HCEC 1CT (cell line): ENCODE measurements at regions not wholly inside any gene's neighbourhood (a gene's known extent, or its start where the extent isn't known, plus 50 kb on each side); places are given as distances from the start of the nearest gene placed in this dataset.
"Not testable (repeated sequence)": the region's sequence is repeated elsewhere in the genome, so short reads cannot be mapped to it uniquely, and the experiment has no call there.

Source experiments
- DNase-seq: peaks from one replicate; pipeline ENCODE4 v3.0.0-alpha.2; 2017

DNA sequence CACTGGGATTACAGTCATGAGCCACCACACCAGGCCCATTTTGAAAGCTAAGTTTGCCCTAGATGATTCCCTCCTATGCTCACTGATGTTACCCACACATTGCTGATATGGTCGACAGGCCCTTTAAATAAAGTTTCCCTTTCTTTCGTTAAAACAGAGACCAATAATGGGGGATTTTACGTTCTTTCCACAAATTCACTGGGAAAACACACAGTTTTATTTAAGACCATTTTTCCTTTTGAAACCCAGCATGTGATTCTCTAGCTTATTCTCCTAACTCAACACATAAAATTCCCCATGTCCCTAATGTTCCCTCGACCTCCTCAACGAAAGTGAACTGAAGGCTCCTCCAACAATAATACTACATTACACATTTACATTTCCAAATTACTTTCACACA, 223.2 kb downstream of the ANAPC1 start:
- DNase-seq: no peak

DNA sequence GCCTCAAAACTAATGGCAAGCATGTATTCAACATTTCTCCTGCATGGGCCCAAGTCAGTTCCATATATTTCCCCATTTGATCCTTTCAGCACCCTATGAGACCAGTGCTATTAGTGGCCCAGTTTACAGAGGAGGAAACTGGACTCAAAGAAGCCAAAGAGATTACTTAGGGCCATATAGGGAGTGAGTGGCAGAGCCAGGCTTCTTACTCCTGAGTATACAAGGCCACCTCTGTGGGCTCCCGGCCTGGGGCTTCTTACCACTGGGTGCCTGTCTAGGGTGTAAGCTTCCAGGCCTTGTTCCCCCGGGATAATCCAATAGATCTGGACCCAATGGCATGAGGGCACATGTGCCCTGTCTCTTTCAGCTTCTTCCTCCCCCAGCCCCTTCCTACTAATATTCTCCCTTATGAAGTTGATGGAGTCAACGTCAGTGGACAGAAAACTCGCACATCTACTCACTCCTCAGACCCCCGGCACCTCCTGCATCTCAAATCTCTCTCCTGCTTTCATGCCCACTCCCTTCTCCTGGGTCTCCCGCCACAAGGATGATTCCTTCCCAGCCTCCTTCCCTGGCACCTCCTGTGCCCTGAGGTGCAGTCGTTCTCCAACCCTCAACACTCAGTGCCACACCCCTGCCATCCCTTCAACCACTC, 222.6 kb downstream of the ANAPC1 start:
- no peak for DNase-seq

DNA sequence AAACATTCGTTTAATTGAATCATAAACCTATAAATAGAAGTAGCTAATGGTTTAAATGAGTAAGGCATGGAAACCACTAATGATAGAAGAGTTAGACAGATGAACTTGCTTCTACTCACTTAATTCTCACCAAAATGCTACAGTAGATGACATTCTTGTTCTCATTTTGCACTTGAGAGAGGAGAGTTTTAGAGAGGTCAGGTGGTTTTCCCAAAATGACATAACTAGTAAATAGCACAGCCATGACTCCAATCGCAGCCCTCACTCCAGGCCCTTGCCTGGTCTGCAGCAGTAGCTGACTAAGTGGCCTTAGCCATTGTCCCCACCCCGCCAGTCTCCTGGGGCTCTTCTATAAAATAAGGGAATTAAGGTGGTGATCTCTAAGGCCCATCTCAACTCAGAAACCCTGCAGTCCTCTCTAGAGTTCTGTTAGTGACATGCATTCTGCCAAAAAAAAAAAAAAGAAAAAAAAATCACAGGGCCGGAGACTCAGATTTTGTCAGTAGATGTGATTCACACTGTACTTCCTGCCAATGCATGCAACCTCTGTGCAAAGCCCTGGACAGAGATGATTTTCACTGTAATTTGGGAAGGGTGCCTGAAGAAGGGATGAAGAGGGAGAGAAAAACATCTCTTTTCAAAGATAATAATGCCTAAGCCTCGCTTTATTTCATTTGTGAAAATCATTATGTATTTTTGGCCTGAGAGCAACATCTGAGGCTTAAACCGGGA, 221.8 kb downstream of the ANAPC1 start:
- peak; percentile 70 for DNase-seq

DNA sequence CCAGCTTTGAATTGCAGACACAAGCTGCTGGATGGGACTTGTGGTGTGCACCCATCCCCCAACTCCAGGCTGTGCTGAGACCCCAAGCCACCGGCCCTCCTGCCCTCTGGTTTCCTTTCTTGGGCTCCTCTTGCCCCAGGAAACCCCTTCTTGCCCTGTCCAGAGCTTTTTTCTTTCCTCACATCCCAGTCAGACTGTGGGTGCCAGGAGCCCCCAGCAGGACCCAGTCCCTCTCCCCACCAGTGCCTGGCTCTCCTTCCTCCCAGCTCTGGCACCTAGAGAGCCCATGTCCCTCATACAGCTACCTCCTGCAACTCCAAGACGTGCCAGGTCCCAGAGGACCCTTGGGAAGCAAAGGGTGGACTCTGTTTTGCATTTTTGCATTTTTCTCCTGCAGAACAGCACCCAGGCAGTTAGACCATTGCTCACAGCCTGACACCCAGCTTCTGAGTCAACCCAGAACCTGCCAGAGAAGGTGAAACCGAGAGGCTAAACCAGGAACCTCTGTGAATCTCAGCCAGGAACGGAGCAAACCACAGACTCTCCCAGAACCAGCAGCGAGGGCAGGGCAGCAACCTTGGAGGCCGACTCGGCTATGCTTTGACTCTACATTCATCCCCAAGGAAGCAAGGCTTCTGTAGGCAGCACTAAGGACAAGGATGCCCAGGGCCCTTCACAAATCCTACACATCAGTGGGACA, 221.1 kb downstream of the ANAPC1 start:
- no peak for DNase-seq

DNA sequence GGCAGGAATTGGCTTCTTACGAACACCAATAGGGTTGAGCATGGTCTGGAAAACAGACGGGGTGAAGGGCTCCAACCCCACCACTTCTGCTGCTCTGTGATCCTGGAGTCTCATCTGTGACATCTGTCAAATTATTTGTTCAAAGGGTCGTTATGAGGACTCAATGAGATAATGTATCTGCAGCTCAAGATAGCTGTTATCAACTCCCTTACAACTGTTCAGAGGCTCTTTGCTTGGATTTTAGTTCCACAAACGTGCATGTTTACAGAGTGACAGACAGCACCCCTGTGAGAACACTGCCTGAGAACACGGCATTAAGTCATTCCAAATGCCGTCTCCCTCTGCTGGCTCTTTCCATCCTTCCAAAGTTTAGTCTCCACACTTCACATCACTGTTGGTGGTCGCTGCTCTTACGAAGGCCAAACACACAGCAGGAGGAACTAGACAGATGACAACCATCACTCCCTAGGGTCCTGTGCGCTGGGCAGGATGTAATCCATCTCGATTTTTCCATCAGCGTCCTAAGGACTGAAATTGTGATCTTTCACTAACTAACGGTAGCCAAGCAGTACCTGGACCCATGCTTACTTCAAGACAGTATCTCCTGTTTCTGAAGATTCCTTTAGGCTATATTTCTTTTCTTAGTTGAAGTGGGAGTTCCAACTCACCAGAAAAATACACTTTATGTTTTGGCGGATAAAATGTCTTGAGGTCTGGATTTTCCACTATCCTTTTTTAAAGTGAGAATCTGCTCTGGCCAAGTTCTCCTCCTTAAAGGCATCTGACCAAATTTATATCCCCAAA, 220.3 kb downstream of the ANAPC1 start:
- DNase-seq: peak; percentile 41

DNA sequence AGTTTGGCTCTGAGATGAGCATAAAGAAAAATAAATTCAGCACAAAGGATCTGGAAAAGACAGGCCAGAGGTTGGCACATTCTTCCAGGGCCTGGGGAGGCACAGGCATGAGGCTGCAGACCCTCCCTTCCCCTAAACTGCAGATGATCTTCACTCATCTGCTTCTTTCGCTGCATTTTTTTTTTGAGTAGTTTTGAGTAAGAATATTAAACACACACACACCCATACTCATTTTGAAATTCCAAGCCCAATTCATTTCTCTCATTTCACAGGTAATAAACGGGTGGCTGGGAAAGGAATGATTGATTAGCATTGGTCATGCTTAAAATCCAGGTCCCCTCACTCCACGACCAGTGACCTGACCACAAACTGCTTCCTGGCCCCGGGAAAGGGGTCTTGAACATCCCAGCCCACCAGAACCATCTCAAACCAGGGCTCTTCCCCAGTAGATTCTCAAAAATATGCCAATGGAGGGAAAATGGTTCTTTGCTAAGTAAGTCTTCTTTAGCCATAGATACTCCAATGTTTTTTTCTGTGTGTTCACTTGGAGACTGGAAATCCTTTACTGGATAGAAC, 219.6 kb downstream of the ANAPC1 start:
- no peak for DNase-seq

DNA sequence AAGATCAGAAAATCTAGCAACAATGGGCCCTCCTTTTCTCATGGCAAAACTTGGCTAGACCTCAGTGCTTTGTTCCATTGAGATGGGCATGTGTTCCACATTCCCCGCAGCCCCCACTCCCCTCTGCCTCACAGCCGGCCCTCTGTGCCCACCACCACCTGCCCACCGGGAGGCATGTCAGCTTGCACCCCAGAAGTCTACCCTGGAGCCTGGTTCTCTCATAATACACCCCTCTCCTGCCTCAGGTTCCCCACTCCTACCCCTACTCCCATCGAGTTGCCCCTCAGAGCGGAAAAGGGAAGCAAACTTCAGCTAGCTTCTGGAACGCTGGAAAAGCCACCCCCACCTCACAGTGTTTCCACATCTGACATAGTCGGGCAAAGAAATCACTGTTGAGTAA, 219.0 kb downstream of the ANAPC1 start:
- no peak for DNase-seq

DNA sequence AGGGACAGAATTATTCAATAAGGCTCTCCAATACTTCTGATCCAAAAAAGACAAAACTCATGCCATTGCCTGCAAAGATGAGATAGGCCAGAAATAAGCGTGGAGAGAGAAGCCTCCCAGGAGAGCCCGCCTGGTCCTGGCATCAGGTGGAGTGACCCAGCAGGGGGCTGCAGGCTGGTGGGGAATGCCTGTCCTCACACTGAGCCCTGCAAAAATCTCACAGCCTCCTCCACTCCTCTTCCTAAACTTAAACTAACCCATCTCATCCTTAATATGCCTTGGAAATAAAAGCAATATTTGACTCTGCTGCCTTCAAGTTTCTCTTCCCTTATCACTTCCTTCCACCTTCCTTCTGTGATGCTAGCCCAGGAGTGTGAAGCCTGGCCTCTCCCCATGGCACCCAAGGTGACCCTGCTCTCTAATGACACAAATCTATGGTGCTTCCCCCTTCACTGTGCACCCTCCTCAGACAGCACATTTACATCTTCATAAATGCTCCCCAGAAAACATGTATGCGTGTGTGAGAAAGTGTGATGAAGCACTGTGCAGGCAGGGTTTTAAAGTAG, 218.4 kb downstream of the ANAPC1 start:
- no peak for DNase-seq

DNA sequence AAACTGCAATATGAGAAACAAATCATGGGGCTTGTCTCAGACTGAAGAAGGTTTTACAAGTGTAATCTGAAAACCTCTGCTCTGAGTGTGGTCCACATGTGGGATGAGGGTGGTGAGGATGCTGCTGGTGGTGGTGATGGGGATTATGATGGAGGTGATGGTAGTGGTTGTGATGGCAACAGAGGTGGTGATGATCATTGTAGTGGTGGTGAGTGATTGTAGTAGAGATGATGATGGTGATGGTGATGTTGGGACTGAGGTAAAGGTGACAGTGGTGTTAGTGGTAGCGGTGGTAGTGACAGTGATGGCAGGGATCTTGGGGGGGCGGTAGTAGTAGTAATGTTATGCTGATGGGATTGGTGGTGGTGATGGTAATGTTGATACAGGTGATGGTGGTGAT, 217.8 kb downstream of the ANAPC1 start:
- DNase-seq: no peak

DNA sequence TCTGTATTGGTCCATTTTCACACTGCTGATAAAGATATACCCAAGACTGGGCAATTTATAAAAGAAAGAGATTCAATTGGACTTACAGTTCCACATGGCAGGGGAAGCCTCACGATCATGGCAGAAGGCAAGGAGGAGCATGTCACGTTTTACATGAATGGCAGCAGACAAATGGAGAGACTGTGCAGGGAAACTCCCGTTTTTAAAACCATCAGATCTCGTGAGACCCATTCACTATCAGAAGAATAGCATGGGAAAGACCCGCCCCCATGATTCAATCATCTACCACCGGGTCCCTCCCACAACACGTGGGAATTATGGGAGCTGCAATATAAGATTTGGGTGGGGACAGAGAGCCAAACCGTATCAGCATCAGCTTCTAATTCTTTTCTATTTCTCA, 217.0 kb downstream of the ANAPC1 start:
- no peak for DNase-seq

DNA sequence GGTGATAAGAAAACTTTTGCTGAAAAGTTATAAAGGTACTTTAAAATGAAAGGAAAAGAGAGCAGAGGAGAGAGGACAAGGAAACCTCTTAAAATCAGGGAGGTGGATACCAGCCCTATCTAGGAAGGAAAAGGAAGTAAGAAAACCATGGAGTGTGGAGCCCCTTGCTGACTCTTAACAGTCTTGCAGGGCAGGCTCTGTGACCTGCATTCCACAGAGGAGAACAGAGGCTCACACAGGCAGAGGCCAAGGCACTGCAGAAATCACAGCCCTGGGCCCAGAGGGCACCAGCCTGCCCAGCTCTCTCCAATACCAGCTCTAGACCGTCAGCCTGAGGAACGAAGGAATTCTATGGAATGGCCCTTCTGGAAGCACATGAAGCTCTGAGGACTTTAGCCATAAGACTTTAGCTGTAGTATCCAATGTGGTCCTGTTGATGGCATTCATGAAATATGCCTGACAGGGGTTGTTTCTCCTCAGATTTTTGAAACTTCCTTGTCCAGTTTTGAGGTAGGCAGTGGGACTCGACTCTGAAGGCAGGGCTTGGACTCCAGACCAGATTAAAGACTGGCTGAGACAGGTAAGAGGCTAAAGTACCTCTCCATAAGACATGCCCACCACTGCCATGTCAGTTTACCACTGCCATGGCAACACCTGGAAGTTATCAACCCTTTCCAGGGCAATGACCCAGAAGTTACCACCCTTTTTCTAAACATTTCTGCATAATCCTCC, 216.3 kb downstream of the ANAPC1 start:
- DNase-seq: peak; percentile 79

DNA sequence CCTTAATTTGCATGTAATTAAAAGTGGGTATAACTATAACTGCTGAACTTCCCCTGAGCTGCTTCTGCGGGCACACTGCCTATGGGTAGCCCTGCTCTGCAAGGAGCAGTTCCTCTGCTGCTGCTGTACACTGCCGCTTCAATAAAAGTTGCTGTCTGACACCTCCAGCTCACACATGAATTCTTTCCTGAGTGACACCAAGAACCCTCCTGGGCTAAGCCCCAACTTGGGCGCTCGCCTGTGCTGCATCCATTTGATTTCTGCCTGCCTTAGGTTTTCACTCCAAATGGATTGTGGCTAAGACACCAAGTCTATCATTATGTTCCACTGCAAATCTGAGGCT, 215.7 kb downstream of the ANAPC1 start:
- no peak for DNase-seq

DNA sequence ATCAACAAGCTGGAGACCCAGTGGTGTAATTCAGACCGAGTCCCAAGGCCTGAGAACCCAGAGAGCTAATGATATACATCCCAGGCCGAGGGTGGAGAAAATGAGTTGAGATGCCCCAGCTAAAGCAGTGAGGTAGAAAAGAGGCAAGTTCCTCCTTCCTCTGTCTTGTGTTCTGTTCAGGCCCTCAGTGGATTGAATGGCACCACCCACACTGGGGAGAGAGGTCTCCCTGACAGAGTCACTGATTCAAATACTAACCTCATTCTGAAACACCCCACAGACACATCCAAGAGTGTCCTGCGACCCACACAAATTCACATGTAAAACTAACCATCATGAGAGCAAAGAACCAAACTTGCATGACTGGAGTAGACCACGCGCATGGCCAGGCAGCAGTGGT, 215.3 kb downstream of the ANAPC1 start:
- DNase-seq: no peak

DNA sequence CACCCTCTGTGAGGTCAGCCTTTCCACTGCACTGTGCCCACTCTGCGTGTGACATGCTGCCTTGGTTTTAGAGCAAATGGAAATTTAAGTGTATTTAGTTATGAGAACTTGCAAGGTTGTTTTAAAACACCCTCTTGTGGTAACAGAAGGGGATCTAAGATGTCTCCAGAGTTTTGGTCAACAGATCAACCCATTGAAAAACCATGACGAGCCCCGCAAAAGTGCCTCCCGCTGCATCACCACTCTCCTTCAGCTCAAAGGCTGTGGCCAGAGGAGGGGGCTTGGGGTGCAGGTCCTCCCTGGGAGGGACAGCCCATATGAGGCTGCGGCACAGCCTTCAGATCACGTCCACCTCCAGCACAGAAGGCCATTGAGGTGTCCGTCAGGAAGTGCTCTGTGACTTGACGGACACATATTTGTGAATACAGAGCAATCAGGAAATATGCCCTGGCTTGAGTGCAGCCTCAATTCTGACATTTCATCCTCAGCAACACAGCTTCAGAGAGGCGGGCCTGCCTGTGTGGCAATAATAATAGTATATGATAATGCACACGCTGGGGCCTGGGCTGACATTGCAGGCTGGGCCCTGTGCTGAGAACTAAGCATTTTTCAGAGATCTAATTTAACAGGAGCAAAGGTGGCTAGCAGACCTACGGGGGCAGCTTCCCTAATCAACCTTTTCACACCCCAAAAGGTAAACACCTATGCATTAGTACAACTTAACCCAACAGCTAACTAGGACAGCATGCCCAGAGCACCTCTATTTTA, 213.9 kb downstream of the ANAPC1 start:
- DNase-seq: no peak

DNA sequence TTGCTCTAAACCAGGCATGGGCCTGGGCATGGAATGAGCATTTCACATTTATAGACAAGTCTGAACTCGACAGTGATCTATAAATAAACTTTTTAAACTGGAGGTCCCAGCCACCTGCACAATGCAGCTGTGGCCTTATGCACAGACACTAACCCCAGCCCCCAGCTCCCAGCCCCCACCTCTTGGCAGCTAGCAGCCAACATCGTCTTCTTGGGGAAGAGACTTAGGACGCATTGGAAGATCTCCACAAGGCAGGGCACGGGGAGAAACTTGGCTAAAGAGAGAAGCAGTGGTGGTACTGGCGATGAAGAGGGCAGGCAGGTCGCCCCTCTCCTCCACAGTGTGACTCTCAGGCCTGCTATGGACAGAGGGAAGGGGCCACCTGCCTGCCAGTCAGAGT, 213.2 kb downstream of the ANAPC1 start:
- no peak for DNase-seq

DNA sequence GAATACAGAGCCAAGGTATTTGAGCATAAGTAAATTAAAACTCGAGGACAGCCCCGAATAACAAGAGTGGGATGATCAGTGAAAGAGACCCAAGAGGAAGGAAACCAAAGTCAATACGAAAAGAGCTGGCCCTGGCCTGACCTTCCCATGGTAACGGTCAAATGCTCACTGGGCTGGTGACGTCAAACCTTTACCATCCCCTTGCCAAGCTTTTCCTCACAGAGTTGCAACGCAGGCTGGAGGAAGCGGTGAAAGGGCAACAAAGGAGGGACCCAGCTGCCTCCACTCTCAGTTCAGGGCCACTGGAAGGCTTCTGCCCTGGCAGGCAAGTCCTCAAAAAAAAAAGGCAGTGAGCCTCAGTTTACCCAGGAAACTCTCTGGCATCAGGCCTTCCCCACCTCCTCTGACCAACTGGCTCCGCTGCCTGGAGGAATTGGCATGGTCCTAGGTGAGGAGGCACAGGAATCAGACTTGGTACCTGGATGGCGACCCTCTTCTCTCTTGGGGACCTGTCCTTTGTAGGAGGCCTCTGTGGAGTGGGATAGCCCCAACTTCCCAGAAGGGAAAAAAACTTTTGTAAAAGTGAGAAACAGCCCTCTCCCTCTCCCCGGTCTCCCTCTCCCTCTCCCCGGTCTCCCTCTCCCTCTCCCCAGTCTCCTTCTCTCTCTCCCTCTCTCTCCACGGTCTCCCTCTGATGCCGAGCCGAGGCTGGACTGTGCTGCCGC, 212.4 kb downstream of the ANAPC1 start:
- DNase-seq: no peak

DNA sequence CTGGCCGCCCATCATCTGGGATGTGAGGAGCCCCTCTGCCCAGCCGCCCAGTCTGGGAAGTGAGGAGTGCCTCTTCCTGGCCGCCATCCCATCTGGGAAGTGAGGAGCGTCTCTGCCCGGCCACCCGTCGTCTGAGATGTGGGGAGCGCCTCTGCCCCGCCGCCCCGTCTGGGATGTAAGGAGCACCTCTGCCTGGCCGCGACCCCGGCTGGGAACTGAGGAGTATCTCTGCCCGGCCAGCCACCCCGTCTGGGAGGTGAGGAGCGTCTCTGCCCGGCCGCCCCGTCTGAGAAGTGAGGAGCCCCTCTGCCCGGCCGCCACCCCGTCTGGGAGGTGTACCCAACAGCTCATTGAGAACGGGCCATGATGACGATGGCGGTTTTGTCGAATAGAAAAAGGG, 211.4 kb downstream of the ANAPC1 start:
- not testable (repeated sequence) for DNase-seq

DNA sequence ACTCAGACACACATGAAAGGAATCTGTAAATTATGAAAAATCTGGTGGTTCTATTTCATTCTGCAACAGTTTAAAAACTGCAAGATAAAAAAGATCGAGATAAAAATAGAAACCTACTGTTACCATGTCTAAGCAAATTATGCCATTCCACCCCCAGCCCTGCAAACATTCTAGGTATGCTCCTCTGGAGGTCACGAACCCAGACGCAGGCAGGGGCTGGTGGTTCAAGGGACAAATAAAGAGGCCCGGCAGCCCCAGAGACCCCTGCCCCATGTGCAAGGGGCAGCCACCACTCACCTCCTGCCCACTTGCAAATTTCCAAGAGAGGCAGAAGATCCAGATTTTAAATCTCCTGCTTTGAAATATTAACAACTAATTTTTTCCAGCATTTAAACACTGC, 210.5 kb downstream of the ANAPC1 start:
- no peak for DNase-seq

DNA sequence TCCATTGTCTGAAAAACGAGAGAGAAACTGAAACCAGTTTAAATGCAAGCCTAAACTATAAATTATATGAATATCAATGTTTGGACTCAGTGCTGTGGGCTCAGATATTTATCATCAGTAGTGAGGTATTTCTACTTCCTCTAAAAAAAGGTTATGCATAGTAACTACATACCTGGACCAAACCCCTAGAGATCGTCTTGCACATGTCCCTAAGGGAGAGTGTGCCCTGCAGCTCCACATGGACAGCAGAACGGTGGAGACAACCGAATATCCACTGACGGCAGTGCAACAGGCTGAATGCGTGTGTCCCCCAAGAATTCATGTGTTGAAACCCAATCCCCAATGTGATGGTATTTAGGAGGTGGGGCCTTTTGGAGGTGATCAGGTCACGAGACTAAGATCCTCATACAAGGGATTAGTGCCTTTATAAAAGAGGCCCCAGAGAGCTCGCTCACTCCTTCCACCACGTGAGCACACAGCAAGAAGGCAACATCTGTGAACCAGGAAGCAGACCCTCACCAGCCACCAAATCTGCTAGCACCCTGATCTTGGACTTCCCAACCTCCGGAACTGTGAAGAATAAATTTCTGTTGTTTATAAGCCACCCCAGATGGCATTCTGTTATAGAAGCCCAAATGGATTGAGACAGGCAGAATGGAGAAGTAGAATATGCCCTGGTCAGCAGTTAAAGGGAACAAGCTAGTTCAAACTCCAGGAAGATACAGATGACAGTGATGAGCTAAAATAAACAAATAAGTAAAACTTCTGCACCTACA, 208.4 kb downstream of the ANAPC1 start:
- DNase-seq: no peak
